HG03095 (cell line): ENCODE measurements at regions not wholly inside any gene's neighbourhood (a gene's known extent, or its start where the extent isn't known, plus 50 kb on each side); places are given as distances from the start of the nearest gene placed in this dataset.
"Not testable (repeated sequence)": the region's sequence is repeated elsewhere in the genome, so short reads cannot be mapped to it uniquely, and the experiment has no call there.

Experiments
- ATAC-seq: cut with Tn5 transposase; IDR thresholded peaks from one replicate; pipeline ENCODE4 v1.9.1; 2021; ENCODE audit warnings: moderate library complexity; ENCODE audit not compliant: unreplicated experiment

- no peak for ATAC-seq
Observed at GRCh38 chr3:116984301-116984700, 274.7 kb downstream of the TUSC7 start.

DNA sequence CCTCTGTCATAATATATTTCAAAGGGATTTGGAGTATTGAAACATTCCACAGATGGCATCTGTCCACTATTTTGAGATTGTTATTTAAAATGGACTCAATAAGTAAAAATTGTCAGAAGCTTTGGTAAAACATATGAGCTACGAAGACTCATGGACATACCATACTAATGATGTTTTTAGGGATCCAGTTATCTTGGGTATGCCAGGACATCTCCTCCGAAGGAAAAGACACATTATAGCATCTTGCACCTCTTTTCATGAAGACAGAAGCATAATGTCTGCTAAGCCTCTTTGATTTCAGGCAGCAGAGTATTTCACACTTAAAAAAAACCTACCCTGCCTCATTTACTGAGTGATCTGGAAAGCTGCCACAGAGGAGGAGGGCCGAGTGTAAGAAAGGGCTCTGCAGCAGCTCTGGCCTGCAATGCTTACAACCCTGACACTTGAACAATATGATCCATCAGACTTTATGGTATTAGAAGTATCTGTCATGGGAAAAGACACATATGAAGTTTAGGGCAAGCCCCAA, 284.8 kb downstream of the TUSC7 start:
- no peak for ATAC-seq

DNA sequence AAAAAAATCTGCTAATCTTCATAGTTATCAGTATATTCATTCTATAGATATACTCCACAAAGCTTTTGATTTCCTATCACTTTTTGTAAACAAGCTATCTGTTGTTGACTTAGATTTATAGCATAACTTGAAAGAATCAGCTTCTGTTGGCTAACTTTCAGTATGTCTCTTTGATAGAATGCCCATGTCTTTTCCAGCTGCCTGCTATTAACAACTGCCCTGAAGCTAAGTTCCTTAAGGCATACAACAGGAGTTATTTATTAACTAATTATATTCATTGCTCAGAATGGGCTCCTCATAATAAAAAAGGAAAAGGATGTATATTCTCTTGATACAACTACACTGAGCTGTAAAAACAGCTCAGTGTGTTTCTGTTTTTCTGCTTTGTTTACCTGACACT, 293.9 kb downstream of the TUSC7 start:
- no peak for ATAC-seq

- no peak for ATAC-seq
Observed at GRCh38 chr3:117005274-117005673, 295.7 kb downstream of the TUSC7 start.

DNA sequence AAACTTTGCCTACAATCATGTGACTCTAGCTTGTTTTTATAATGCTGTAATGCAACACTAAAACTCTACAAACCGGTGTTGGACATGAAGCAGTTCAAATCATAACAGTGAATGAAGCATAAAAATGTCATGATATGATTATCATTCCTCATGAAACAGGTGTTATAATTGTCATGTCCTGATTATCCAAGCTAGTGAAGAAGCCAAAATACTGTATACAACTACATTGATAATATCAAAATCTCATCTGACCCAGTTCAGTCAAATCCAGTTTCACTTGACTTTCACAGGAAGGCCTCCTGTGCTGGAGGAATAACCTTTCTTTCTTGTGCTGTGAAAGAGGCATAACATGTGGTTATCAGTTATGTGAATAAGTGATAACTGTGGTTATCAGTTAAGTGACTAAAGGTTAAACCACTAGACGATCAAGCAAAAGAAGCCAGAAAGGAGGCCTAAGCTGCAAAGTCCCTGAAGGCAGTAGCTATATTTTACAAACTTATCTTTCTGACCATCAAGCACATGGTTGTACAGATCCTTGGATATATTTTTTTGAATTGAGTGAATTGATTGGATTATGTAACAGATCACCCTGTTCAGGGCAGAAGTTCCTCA, 296.4 kb downstream of the TUSC7 start:
- no peak for ATAC-seq

- ATAC-seq: no peak
Observed at GRCh38 chr3:117010318-117010717, 300.7 kb downstream of the TUSC7 start.

- no peak for ATAC-seq
Observed at GRCh38 chr3:117011687-117012250, 302.2 kb downstream of the TUSC7 start.

DNA sequence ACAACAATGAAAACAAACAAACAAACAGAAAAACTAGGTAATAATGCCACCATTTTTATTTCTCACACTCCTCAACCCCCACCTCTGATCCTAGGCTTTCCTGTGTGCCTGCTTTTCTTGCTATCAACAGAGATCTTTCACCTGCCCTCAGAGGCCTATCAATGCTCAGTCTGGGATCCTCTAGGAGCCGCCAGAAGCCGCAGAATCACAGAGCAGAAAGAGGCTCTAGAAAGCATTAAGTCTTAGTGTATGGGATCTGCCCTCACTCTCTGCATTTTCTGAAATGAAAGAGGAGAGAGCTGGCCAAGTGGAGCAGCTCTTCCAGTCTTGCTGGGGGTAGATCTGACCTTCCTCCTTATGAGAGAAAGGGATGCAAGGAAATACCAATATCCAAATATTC, 306.8 kb downstream of the TUSC7 start:
- no peak for ATAC-seq

- peak; percentile 84 for ATAC-seq
Observed at GRCh38 chr3:117017135-117017894, 307.7 kb downstream of the TUSC7 start.

GRCh38 chr3:117018655-117019054, 309.1 kb downstream of the TUSC7 start:
- ATAC-seq: no peak

DNA sequence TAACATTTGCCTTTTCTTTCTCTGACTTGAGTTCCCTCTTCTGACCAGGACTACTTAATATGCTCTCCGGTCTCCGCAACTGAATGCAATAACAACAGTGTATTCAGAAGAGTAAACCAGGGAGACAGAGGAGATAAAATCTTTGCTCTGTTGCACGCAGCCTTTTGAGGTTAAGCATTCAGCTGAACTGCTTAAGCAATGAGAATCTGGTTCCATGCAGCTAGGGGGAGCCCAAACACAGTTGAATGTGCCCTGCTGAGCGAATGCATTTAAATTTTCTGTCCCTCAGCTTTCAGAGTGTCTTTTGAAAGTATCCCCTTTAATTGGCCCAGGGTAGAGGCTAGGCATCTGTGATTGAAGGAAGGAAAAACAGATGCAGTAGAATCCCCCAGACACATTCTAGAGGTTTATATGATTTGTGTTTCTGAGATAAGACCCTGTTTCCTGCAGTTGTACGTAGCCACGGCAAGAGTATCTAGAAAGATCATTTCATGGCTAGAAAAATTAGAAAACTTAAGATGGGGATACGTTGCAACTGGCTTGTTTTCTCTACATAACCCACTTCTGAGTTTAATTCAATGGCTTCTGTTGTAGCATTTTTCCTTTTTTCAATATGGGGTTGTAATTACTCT, 309.6 kb downstream of the TUSC7 start:
- ATAC-seq: peak; percentile 50

DNA sequence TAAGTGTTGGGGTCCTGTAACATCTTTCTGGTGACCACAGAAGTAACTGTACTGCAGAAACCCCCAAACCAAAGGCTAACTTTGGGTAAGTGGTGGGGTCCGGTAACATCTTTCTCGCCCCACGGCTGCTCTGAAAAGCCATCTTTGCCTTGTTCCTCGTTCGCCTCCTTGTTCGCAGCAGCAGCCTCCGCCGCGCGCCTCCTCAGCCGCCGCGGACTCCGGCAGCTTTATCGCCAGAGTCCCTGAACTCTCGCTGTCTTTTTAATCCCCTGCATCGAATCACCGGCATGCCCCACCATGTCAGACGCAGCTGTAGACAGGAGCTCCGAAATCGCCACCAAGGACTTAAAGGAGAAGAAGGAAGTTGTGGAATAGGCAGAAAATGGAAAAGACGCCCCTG, 316.8 kb downstream of the TUSC7 start:
- ATAC-seq: no peak

DNA sequence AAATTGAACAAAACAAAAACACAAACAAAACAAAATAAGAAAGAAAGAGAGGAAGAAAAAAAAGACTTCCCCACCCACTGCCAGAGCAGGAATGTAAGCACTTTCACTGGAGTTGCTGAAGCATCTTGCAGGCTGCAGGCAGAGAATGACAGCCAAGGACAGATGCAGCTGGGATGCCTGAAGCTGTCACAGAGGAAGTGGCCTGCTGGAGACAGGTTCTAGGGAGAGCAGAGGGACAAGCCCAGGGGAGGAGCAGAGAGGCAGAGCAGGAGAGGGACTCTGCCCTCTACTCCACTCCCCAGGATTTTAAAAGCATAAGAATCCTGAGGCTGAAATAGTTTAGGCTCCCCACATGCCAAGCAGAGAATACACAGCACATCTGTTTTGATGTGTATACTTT, 326.2 kb downstream of the TUSC7 start:
- ATAC-seq: no peak

GRCh38 chr3:117036259-117036799, 326.8 kb downstream of the TUSC7 start:
- ATAC-seq: no peak

GRCh38 chr3:117045143-117045542, 335.6 kb downstream of the TUSC7 start:
- no peak for ATAC-seq

GRCh38 chr3:117047951-117048705, 338.5 kb downstream of the TUSC7 start:
- ATAC-seq: no peak

DNA sequence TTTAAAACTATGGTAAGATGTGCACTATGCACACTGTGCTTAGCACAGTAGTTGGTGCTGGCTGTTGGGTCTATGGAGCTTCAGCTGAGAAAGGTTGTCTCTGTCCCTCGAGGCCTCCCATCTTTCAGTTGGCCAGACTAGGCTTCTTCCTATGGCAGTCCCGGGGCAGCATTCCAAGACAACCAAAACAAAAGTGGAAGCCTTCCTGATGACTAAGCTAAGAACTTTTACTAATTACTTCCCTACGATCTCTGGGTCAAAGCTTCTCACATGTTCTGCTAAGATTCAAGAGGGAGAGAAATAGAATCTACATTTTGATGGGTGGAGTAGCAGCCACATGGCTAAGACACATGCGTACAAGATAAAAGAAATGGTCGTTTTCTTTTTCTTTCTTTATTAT, 342.8 kb downstream of the TUSC7 start:
- ATAC-seq: no peak

- ATAC-seq: no peak
Observed at GRCh38 chr3:117054556-117054955, 345.0 kb downstream of the TUSC7 start.

DNA sequence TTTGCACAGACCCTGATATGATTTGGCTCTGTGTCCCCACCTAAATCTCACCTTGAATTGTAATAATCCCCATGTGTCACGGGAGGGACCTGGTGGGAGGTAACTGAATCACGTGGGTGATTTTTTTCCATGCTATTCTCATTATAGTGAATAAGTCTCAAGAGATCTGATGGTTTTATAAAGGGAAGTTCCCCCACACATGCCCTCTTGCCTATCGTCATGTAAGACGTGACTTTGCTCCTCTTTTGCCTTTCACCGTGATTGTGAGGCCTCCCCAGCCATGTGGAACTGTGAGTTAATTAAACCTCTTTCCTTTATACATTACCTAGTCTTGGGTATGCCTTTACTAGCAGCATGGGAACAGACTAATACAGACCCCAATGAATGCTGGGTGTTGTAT, 347.4 kb downstream of the TUSC7 start:
- ATAC-seq: not testable (repeated sequence)

GRCh38 chr3:117059067-117059955, 349.7 kb downstream of the TUSC7 start:
- ATAC-seq: no peak
